22Rv1 (cell line): ENCODE measurements at regions not wholly inside any gene's neighbourhood (a gene's known extent, or its start where the extent isn't known, plus 50 kb on each side); places are given as distances from the start of the nearest gene placed in this dataset.

Experiments used
- CTCF ChIP-seq: fragments of 450-650 bp; IDR thresholded peaks from 2 replicates; pipeline ENCODE4 v1.5.1; 2017; ENCODE audit warnings: mild to moderate bottlenecking
- ZFX ChIP-seq: fragments of 450-650 bp; IDR thresholded peaks from 2 replicates; pipeline ENCODE4 v1.6.1; 2017; ENCODE audit warnings: antibody characterized with exemption, borderline replicate concordance

DNA sequence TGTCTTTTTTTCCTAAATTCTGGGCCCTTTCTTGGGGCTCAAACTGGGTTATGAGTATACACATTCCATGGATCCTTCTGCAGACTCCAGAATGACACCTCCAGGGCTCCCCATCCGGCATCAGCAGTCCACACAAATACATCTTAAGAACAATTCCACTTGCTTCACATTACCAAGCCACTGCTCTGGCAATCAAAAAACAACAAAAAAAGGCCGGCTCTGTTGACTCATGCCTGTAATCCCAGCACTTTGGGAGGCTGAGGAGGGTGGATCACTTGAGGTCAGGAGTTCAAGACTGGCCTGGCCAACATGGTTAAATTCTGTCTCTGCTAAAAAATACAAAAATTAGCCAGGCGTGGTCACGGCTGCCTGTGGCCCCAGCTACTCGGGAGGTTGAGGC lies 49.9 kb upstream of the LPP start:
- TF ChIP-seq CTCF = no peak
- no peak for TF ChIP-seq ZFX
